HG02973 (cell line): ENCODE measurements at regions not wholly inside any gene's neighbourhood (a gene's known extent, or its start where the extent isn't known, plus 50 kb on each side); places are given as distances from the start of the nearest gene placed in this dataset.
"Not testable (repeated sequence)": the region's sequence is repeated elsewhere in the genome, so short reads cannot be mapped to it uniquely, and the experiment has no call there.

Experiments
- ATAC-seq: cut with Tn5 transposase; IDR thresholded peaks from one replicate; pipeline ENCODE4 v1.9.1; 2021; ENCODE audit warnings: moderate library complexity; ENCODE audit not compliant: unreplicated experiment

- ATAC-seq = not testable (repeated sequence)
Observed at GRCh38 chr2:37757456-37757855, 86.0 kb upstream of the CDC42EP3 start.

- not testable (repeated sequence) for ATAC-seq
Observed at GRCh38 chr2:37758141-37758601, 86.7 kb upstream of the CDC42EP3 start.

- not testable (repeated sequence) for ATAC-seq
Observed at GRCh38 chr2:37759989-37760388, 88.5 kb upstream of the CDC42EP3 start.

GRCh38 chr2:37760471-37760870, 89.0 kb upstream of the CDC42EP3 start:
- no peak for ATAC-seq

GRCh38 chr2:37762281-37762680, 90.8 kb upstream of the CDC42EP3 start:
- ATAC-seq = not testable (repeated sequence)

GRCh38 chr2:37764739-37765138, 93.3 kb upstream of the CDC42EP3 start:
- no peak for ATAC-seq

GRCh38 chr2:37766106-37766505, 94.7 kb upstream of the CDC42EP3 start:
- no peak for ATAC-seq

- ATAC-seq = no peak
Observed at GRCh38 chr2:37767046-37767445, 95.6 kb upstream of the CDC42EP3 start.

- ATAC-seq = no peak
Observed at GRCh38 chr2:37767959-37768925, 96.8 kb upstream of the CDC42EP3 start.

- no peak for ATAC-seq
Observed at GRCh38 chr2:37769551-37769950, 98.1 kb upstream of the CDC42EP3 start.

- no peak for ATAC-seq
Observed at GRCh38 chr2:37770797-37771196, 99.4 kb upstream of the CDC42EP3 start.

- no peak for ATAC-seq
Observed at GRCh38 chr2:37771600-37772088, 100.2 kb upstream of the CDC42EP3 start.

GRCh38 chr2:37773371-37774130, 102.1 kb upstream of the CDC42EP3 start:
- no peak for ATAC-seq

GRCh38 chr2:37774171-37774944, 102.9 kb upstream of the CDC42EP3 start:
- ATAC-seq = not testable (repeated sequence)

GRCh38 chr2:37774976-37775907, 103.8 kb upstream of the CDC42EP3 start:
- no peak for ATAC-seq

GRCh38 chr2:37775908-37776250, 104.4 kb upstream of the CDC42EP3 start:
- no peak for ATAC-seq

GRCh38 chr2:37776487-37776886, 105.0 kb upstream of the CDC42EP3 start:
- ATAC-seq = no peak

GRCh38 chr2:37779139-37779538, 107.7 kb upstream of the CDC42EP3 start:
- ATAC-seq = no peak

GRCh38 chr2:37779611-37780386, 108.4 kb upstream of the CDC42EP3 start:
- ATAC-seq = no peak
